OCI-LY7 (cell line): ENCODE measurements at regions not wholly inside any gene's neighbourhood (a gene's known extent, or its start where the extent isn't known, plus 50 kb on each side); places are given as distances from the start of the nearest gene placed in this dataset.

Experiments used
- CTCF ChIP-seq: fragments of 200-600 bp; sonication (generic); conservative IDR thresholded peaks from 2 replicates; pipeline ENCODE4 v1.5.1; 2014; ENCODE audit warnings: mild to moderate bottlenecking, antibody characterized with exemption, low read length, moderate library complexity, mixed read lengths
- EZH2phosphoT487 ChIP-seq: fragments of 200-600 bp; sonication (generic); IDR thresholded peaks from 2 replicates; pipeline ENCODE4 v1.6.1; 2018; ENCODE audit warnings: low read depth, borderline replicate concordance, mild to moderate bottlenecking, mixed run types, antibody characterized with exemption, low read length, moderate library complexity, mixed read lengths

GRCh38 chr2:226544596-226545210 lies 254.9 kb downstream of the IRS1 start:
- TF ChIP-seq CTCF (no peak), EZH2phosphoT487 (no peak)
